Right atrium auricular region (tissue), 2 donors: ENCODE measurements at regions not wholly inside any gene's neighbourhood (a gene's known extent, or its start where the extent isn't known, plus 50 kb on each side); places are given as distances from the start of the nearest gene placed in this dataset.

Experiments
- DNase-seq: peaks from one replicate; pipeline ENCODE4 v3.0.0-alpha.2; 2019; ENCODE audit warnings: low spot score
- H3K27ac ChIP-seq, 2 donors: fragments of 200-600 bp; sonication (generic); 1 replicate in 1 of 2; 2 replicates in 1 of 2; pipeline ENCODE4 v1.5.1; 2016 to 2019
- H3K27me3 ChIP-seq, 2 donors: fragments of 200-600 bp; sonication (generic); one replicate each; pipeline versions ENCODE4 v1.5.1 to v1.6.0; 2017 to 2019
- H3K36me3 ChIP-seq: fragments of 200-600 bp; sonication (generic); one replicate; pipeline ENCODE4 v1.5.1; 2016
- H3K4me1 ChIP-seq, 2 donors: fragments of 200-600 bp; sonication (generic); one replicate each; pipeline versions ENCODE4 v1.5.1 to v1.6.0; 2017 to 2019
- H3K4me3 ChIP-seq, 2 donors: fragments of 200-600 bp; sonication (generic); 1 replicate in 1 of 2; 2 replicates in 1 of 2; pipeline ENCODE4 v1.5.1; 2017 to 2019; ENCODE audit warnings: mild to moderate bottlenecking in 1 of 2, moderate library complexity in 1 of 2
- H3K9me3 ChIP-seq, 2 donors: fragments of 200-600 bp; sonication (generic); one replicate each; pipeline ENCODE4 v1.5.1; 2019
- TF ChIP-seq, protein P1 (sequence below), 2 donors: fragments of 200-600 bp; sonication (generic); IDR thresholded peaks; one replicate each; pipeline ENCODE4 v1.5.1; 2019; ENCODE audit warnings: antibody characterized with exemption in 2 of 2

DNA sequence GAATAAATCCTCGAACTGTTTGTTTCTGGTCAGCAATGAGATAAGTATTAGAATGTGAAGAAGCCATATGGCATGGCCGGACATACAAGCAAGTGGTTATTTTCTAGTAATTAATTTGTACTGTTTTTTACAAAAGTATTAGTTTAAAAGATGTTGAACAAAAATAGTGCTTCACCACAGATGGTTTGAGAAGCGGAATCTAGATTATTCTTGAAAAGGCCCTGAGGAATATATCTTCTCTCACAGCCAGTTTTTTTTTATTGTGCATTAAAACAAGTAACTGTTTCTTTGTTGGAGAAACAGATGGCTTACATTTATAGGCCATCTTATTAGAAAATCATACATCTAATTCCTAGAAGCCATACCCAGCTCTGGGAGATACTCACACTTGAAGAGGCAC lies 153.3 kb downstream of the TMEM26 start:
- peaks cover 0 to 9% of the 10 kb centered on the region in 2 donors for H3K9me3 ChIP-seq
- no peaks in the 10 kb centered on the region for H3K27me3 ChIP-seq
- no peak overlapping the region for H3K27ac ChIP-seq
- H3K4me1 ChIP-seq: no peaks in the 10 kb centered on the region
- H3K4me3 ChIP-seq: no peak overlapping the region
- TF ChIP-seq, protein P1, sequence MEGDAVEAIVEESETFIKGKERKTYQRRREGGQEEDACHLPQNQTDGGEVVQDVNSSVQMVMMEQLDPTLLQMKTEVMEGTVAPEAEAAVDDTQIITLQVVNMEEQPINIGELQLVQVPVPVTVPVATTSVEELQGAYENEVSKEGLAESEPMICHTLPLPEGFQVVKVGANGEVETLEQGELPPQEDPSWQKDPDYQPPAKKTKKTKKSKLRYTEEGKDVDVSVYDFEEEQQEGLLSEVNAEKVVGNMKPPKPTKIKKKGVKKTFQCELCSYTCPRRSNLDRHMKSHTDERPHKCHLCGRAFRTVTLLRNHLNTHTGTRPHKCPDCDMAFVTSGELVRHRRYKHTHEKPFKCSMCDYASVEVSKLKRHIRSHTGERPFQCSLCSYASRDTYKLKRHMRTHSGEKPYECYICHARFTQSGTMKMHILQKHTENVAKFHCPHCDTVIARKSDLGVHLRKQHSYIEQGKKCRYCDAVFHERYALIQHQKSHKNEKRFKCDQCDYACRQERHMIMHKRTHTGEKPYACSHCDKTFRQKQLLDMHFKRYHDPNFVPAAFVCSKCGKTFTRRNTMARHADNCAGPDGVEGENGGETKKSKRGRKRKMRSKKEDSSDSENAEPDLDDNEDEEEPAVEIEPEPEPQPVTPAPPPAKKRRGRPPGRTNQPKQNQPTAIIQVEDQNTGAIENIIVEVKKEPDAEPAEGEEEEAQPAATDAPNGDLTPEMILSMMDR (IDR thresholded peaks at IDR 0.05): no peak
- H3K36me3 ChIP-seq: no peaks in the 10 kb centered on the region
- no peak for DNase-seq

DNA sequence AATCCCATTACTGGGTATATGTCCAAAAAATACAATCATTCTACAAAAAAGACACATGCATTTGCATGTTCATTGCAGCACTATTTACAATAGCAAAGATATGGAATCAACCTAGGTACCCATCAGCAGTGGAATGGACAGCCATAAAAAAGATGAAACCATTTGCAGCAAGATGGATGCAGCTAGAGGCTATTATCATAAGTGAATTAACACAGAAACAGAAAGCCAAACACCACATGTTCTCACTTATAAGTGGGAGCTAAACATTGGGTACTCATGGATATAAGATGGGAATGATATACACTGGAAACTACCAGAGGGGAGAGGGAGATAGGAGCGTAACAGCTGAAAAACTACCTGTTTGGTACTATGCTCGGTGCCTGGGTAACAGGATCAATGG lies 154.0 kb downstream of the TMEM26 start:
- Histone ChIP-seq H3K4me3 (no peak overlapping the region), H3K9me3 (peaks cover 0 to 9% of the 10 kb centered on the region in 2 donors), H3K27me3 (no peaks in the 10 kb centered on the region), H3K36me3 (no peaks in the 10 kb centered on the region), H3K27ac (no peak overlapping the region), H3K4me1 (no peaks in the 10 kb centered on the region)
- DNase-seq: no peak
- TF ChIP-seq, protein P1 (IDR thresholded peaks at IDR 0.05): no peak

DNA sequence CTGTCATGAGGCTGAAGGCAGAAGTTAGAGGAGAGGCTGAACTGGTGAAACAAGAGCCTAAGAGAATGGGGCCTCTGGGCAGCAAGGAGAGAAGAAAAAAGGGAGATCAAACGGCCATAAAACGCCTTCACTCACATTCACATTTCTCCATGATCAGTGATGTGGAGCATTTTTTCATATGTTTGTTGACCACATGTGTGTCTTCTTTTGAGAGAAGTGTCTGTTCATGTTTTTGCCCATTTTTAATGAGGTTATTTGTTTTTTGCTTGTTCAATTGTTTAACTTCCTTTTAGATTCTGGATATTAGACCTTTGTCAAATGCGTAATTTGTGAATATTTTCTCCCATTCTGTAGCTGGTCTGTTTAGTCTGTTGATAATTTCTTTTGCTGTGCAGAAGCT lies 155.0 kb downstream of the TMEM26 start:
- no peak for DNase-seq
- TF ChIP-seq, protein P1 (IDR thresholded peaks at IDR 0.05): no peak
- Histone ChIP-seq H3K9me3 (peaks cover 0 to 9% of the 10 kb centered on the region in 2 donors), H3K27ac (no peak overlapping the region), H3K4me3 (no peak overlapping the region), H3K27me3 (no peaks in the 10 kb centered on the region), H3K4me1 (no peaks in the 10 kb centered on the region), H3K36me3 (no peaks in the 10 kb centered on the region)

DNA sequence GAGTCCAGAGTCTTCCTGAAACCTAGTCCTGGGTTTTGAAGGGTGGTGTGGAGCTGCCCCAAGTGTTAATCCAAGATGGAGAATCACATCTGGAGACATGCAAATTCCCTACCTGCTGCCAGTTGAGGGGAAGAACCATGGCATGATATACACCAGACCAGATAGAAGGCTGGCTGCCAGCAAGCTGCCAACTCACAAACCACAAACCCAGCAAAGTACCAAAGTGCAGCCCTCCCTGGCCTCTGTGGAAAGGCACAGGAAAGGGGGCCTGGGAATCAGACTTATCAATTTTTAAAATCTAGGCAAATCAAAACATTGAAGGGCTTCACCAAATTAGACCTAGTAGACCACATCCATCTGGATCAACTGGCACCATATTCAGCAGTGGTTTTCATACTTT lies 157.0 kb downstream of the TMEM26 start:
- no peaks in the 10 kb centered on the region for H3K27me3 ChIP-seq
- no peak overlapping the region for H3K27ac ChIP-seq
- H3K4me3 ChIP-seq: no peak overlapping the region
- no peaks in the 10 kb centered on the region for H3K36me3 ChIP-seq
- peaks cover 0 to 9% of the 10 kb centered on the region in 2 donors for H3K9me3 ChIP-seq
- TF ChIP-seq, protein P1 (IDR thresholded peaks at IDR 0.05): no peak
- DNase-seq: no peak
- H3K4me1 ChIP-seq: no peaks in the 10 kb centered on the region

DNA sequence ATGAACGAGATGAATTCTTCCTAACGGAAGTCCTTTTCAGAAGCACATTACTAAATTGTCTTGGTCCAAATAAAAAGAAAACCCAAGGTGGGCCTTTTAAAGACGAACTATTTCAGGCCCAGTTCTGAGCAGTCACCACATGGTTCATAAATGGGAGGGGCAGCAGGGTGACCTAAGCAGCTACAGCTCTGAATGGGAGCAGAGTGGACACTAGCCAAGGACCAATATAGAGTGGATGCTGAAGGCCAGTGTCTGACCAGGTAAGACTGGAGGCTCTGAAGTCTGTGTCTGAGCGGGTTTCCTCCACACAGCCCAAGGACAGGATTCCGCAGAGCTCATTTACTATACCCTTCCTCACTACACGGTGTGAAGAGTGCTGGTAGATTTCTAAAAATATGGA lies 159.1 kb downstream of the TMEM26 start:
- no peak overlapping the region for H3K27ac ChIP-seq
- H3K36me3 ChIP-seq: no peaks in the 10 kb centered on the region
- H3K27me3 ChIP-seq: no peaks in the 10 kb centered on the region
- DNase-seq: no peak
- H3K4me1 ChIP-seq: no peaks in the 10 kb centered on the region
- H3K4me3 ChIP-seq: no peak overlapping the region
- TF ChIP-seq, protein P1 (IDR thresholded peaks at IDR 0.05): no peak
- H3K9me3 ChIP-seq: peaks cover 0 to 9% of the 10 kb centered on the region in 2 donors

GRCh38 chr10:61289813-61290212 lies 163.4 kb downstream of the TMEM26 start:
- no peaks in the 10 kb centered on the region for H3K4me1 ChIP-seq
- H3K36me3 ChIP-seq: no peaks in the 10 kb centered on the region
- TF ChIP-seq, protein P1 (IDR thresholded peaks at IDR 0.05): no peak
- no peaks in the 10 kb centered on the region for H3K9me3 ChIP-seq
- no peak overlapping the region for H3K27ac ChIP-seq
- H3K27me3 ChIP-seq: no peaks in the 10 kb centered on the region
- no peak for DNase-seq
- H3K4me3 ChIP-seq: no peak overlapping the region
